GM06990 (cell line): ENCODE measurements at regions not wholly inside any gene's neighbourhood (a gene's known extent, or its start where the extent isn't known, plus 50 kb on each side); places are given as distances from the start of the nearest gene placed in this dataset.

Experiments used
- DNase-seq: peaks from one replicate; pipeline ENCODE4 v3.0.0-alpha.2; 2011; ENCODE audit not compliant: insufficient read length; ENCODE audit errors: extremely low read depth
- H3K27me3 ChIP-seq: replicated peaks from 2 replicates; pipeline ENCODE4 v1.6.0; 2011; ENCODE audit warnings: low read length; ENCODE audit not compliant: control insufficient read depth, insufficient read depth
- H3K36me3 ChIP-seq: 2 replicates; pipeline ENCODE4 v1.5.1; 2011; ENCODE audit warnings: low read length; ENCODE audit not compliant: control insufficient read depth, insufficient read depth
- H3K4me3 ChIP-seq: replicated peaks from 2 replicates; pipeline ENCODE4 v1.5.1; 2011; ENCODE audit warnings: low read depth, mild to moderate bottlenecking, control low read depth, low read length
- TF ChIP-seq, protein P1 (sequence below): IDR thresholded peaks from 2 replicates; pipeline ENCODE4 v1.5.1; 2011; ENCODE audit warnings: low read length, control low read depth, mild to moderate bottlenecking, inconsistent platforms; ENCODE audit not compliant: insufficient read depth, poor library complexity, severe bottlenecking

DNA sequence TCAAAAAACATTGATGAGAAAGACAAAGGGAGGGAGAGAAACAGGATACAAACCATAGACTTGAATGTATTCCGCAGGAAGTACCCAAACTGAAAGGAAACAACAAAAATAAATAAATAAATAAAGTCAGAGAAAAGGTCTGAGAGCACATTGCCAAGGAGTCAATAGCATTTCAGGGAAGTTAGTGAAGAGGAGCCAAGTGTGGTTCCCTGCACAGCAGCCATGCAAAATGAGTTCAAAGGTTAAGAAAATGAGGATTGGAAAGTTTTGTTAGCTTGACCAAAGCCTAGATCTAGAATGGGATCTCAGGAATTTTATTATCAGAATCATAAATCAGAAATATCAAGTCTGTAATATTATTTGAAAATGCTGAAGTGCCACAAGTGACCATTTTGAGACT, 700.0 kb downstream of the MAFB start:
- H3K4me3 ChIP-seq = no peak overlapping the region
- no peaks in the 10 kb centered on the region; the same call in 1 of the 2 replicates for H3K27me3 ChIP-seq
- H3K36me3 ChIP-seq = no peaks in the 10 kb centered on the region
- DNase-seq = no peak
- TF ChIP-seq, protein P1, sequence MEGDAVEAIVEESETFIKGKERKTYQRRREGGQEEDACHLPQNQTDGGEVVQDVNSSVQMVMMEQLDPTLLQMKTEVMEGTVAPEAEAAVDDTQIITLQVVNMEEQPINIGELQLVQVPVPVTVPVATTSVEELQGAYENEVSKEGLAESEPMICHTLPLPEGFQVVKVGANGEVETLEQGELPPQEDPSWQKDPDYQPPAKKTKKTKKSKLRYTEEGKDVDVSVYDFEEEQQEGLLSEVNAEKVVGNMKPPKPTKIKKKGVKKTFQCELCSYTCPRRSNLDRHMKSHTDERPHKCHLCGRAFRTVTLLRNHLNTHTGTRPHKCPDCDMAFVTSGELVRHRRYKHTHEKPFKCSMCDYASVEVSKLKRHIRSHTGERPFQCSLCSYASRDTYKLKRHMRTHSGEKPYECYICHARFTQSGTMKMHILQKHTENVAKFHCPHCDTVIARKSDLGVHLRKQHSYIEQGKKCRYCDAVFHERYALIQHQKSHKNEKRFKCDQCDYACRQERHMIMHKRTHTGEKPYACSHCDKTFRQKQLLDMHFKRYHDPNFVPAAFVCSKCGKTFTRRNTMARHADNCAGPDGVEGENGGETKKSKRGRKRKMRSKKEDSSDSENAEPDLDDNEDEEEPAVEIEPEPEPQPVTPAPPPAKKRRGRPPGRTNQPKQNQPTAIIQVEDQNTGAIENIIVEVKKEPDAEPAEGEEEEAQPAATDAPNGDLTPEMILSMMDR = no peak

DNA sequence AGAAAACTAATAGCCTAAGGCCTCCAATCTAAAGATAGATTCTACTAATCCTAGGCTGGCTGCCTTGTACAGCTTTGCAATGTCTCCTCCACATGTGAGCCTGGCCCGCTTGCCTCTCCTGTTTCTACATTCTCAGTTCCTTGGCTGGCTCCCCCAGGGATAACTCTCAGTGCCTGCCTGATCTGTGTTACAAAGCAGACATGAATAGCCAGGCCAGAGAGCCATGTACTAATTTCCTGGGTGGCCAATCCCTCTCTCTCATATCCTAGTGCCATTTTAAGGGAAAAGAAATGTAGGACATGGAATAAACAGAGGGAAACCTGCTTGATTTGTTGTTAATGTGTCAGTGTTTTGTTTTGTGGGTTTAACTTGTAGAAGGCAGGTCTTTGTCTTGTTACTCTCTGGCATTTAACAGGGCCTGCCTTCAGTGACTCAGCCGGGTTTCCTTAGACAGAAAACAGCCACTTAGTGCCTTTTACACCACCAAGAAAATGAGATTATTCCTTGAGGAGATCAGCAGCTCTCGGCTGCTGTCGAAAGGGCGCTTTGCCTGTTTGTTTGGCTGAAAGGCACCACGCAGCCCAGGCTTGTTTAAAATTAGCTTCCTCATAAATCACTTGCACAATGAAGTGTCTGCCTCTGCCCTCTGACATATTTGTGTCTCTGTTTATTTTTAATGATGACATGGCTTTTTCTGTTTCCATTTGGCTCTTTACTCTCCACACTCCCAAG, 702.7 kb downstream of the MAFB start:
- H3K36me3 ChIP-seq = no peaks in the 10 kb centered on the region
- no peak for DNase-seq
- no peaks in the 10 kb centered on the region; the same call in 1 of the 2 replicates for H3K27me3 ChIP-seq
- no peak overlapping the region for H3K4me3 ChIP-seq
- TF ChIP-seq, protein P1 = no peak

DNA sequence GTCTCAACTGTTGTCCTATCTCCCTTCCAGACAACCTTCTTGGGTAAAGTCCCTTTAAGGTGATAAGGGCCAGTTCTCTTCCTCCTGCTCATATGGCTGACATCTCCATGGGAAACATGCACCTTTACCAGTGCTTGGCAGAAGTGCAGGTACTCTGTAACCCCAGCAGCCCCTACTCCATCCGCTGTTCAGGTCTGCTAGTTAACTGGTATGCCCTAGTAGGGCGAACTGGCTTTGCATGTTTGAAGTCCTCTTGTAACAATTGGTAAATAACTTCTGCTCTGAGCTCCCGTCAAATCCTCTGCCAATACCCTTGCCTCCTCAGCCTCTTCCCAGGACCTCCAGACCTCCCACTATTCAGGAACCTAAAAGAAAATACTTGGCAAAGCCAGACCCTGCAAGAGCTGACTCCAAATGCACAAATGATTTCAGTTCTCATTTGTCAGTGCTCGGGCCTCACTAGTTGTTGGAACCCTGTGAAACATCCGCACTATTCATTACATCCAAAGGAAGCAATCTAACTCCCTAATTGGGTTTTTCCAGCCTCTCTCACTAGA, 703.7 kb downstream of the MAFB start:
- TF ChIP-seq, protein P1 = no peak
- H3K36me3 ChIP-seq = no peaks in the 10 kb centered on the region
- DNase-seq = no peak
- H3K4me3 ChIP-seq = no peak overlapping the region
- H3K27me3 ChIP-seq = no peaks in the 10 kb centered on the region; the same call in 1 of the 2 replicates

DNA sequence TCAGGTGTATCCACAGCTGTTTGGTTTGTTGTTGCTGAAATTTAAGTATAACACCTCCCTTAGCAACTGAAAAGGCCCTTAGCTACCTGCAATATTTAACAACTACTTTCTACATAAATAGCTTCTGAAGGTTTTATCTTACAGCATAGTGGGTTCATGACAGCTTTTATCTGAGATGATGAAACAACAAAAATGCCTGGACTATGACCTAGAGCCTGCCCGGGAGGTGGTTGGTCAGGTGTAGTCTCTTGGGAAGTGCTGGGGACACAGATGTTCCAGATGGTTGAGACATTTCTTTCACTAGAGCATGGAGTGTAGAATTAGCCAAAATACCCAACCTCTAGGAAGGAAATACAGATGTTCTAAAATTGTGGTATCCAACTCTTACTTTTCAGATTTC, 705.4 kb downstream of the MAFB start:
- no peaks in the 10 kb centered on the region for H3K36me3 ChIP-seq
- TF ChIP-seq, protein P1 = no peak
- no peak overlapping the region for H3K4me3 ChIP-seq
- no peaks in the 10 kb centered on the region; the same call in 1 of the 2 replicates for H3K27me3 ChIP-seq
- DNase-seq = no peak

DNA sequence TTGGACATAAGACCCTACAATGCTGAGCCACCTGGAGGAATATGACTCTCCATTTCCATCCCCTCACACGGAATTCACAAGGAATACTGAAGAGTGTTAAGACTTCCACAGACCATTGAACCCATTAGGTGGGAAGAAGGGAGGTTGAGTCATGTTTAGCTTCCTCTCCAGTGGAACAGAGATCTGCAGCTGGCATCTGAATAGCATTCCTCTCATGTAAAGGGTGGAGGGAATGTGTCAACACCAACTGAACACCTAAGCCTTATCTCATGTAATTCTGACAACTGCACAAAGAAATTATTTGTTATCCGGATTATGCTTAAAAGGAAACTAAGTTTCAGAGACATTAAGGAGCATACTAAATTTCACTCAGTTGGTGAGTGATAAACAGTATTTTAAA, 705.9 kb downstream of the MAFB start:
- no peaks in the 10 kb centered on the region; the same call in 1 of the 2 replicates for H3K27me3 ChIP-seq
- TF ChIP-seq, protein P1 = no peak
- no peak overlapping the region for H3K4me3 ChIP-seq
- H3K36me3 ChIP-seq = no peaks in the 10 kb centered on the region
- DNase-seq = no peak
